GM19351 (cell line): ENCODE measurements at regions not wholly inside any gene's neighbourhood (a gene's known extent, or its start where the extent isn't known, plus 50 kb on each side); places are given as distances from the start of the nearest gene placed in this dataset.
"Not testable (repeated sequence)": the region's sequence is repeated elsewhere in the genome, so short reads cannot be mapped to it uniquely, and the experiment has no call there.

Experiments
- ATAC-seq: cut with Tn5 transposase; IDR thresholded peaks from one replicate; pipeline ENCODE4 v1.9.1; 2021; ENCODE audit warnings: mild to moderate bottlenecking, moderate library complexity; ENCODE audit not compliant: unreplicated experiment

GRCh38 chr7:76852362-76852761, 179.8 kb downstream of the SPDYE17 start:
- not testable (repeated sequence) for ATAC-seq

DNA sequence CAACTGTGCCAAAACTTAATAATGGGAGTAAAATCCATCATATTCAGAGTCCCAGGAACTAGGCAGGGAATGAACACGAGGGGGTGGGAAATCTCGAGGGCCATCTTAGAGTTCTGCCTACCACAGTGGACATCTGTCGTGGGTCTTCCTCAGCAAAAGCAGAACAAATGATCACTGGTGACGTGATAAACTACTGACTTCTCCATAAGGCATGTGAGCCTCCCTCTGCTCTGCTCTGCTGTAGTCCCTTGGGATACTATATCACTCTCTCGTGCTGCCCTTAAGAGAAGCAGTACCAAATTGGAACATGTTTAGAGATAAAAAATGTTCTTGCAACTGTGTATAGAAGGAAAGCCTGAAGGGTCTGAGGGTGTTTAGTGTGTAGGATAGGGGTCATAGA, 180.5 kb downstream of the SPDYE17 start:
- ATAC-seq, result not testable (repeated sequence)

GRCh38 chr7:76849887-76850563, 182.1 kb downstream of the SPDYE17 start:
- not testable (repeated sequence) for ATAC-seq

DNA sequence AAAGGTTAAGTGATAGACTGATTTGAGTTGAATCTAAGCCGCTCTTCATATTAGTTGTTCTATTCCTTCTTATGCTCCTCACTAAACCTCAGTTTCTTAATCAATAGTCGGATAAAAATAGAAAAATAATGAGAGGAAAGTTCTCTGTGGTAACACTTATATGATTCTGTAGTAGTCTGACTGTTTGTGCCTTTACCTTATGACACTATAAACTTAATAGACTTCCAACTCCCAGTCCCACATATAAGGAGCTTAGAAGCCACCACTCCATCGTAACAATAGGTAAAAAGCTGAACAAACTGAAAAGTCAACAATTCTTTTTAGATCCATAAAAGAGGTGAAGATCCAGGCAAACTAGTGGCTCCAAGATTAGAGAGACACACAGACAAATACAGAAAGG, 192.3 kb downstream of the SPDYE17 start:
- not testable (repeated sequence) for ATAC-seq

- not testable (repeated sequence) for ATAC-seq
Observed at GRCh38 chr7:76839214-76839613, 192.9 kb downstream of the SPDYE17 start.

GRCh38 chr7:76838357-76838756, 193.8 kb downstream of the SPDYE17 start:
- not testable (repeated sequence) for ATAC-seq

DNA sequence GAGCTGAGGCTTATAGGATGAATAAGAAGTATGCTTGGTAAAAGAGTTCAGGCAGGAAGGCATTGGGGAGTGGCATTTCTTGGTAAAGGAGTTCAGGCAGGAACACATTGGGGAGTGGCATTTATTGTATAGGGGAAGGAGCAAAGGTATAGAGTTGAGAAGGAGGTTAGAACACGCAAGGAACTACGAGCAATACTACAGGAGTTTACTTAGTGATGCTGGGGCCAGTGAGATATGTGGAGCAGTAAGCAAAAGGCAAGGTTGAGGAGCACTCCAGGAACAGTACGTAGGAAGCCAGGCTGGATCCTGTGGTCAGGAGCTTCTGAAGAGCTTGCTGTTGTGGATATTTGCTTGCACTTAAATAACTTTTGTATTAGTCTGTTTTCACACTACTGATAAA, 202.2 kb upstream of the POMZP3 start:
- not testable (repeated sequence) for ATAC-seq

DNA sequence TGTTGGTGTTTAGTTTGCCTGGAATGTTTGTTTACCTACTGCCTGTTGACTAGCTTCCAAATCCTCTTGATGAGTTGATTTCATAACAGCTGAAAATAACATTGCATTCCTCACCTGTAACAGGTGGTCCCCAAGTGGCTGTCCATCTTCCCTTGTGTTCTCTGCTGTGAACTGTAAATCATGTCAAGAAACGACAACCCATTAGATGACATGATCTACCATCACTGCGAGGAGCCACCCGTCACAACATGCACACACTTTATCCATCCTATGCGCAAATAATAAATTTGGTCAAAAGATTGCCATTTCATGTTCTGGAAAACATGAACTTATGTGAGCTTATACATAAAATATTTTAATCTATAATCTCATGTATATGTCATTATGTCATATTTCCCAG, 199.1 kb upstream of the POMZP3 start:
- ATAC-seq, result not testable (repeated sequence)

GRCh38 chr7:76809856-76810255, 182.8 kb upstream of the POMZP3 start:
- ATAC-seq, result not testable (repeated sequence)

DNA sequence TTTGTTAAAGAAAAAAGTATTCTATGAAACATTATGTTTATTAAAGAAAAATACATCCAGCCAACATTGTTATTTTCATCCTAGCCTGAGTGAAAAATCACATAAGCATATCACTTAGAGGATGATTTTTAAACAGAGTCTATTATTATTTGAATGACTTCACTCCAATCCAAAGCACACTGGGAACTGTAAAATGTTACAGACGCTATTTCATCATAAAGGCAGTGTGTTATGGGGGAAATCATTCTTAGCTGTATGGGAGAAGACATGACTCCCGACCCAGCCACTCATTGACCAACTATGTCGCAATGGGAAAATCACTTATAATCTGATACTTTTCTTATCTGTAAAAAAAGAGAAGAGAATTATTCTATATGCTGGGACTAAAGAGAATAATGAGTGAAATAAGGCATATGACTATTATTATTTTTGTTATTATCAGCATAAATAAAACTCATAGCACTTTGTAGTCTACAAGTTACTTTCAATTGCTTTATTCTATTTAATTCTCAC, 180.6 kb upstream of the POMZP3 start:
- not testable (repeated sequence) for ATAC-seq

GRCh38 chr7:76806460-76806859, 179.4 kb upstream of the POMZP3 start:
- ATAC-seq, result not testable (repeated sequence)

DNA sequence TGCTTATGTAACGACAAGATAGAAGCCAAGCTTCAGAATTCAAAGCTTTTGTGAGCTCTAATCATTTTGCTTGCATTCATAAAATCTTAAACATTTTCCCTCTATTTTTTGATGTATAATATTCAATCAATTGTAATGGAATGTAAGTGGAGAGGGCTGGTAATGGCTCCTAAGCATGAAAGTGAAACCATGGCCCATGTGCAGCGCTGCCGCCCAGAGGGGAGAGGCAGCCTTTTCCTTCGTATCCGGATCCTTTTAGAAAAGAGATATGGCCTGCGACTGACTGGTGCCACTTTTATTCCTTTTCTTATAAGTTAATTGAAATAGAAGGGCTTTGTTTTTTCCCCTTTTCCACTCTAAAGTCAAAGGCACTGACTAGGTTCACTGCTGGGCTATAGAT, 178.9 kb upstream of the POMZP3 start:
- ATAC-seq, result not testable (repeated sequence)

DNA sequence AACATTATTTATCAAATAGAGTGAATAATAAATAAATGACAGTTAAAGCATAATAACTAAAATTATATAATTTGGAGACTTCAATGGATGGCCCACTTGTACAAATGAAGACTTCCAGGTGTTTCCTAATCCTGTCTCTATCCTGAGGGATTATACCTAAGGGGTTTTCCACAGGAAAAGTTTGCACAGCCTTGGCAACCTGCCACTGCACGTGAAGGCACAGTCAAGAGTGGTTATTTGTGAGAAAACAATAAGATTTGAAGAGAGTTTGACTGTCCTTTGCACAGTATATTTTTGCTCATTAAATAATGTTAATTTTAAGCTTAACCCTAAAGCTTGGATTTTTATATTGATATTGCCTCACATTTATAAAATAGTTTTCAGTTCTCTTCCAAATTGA, 178.2 kb upstream of the POMZP3 start:
- not testable (repeated sequence) for ATAC-seq

DNA sequence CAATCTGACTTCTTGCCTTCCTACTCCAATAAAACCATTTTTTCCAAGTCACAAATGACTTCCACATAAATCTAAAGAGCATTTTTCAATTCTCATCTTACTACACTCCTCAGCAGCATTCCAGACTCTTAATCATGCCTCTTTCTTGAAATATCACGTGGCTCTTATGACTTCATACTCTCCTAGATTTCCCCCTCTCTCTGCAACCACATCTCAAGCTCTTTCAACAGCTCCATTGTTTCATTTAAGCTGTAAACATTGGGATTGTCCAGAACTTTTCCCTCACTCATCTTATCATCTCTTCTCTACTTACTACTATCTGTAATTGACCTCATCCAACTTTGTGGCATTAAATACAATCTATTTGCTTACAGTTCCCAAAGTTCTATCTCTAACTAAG, 170.6 kb upstream of the POMZP3 start:
- not testable (repeated sequence) for ATAC-seq

GRCh38 chr7:76780693-76781092, 153.6 kb upstream of the POMZP3 start:
- not testable (repeated sequence) for ATAC-seq

GRCh38 chr7:76774279-76774678, 147.2 kb upstream of the POMZP3 start:
- not testable (repeated sequence) for ATAC-seq

DNA sequence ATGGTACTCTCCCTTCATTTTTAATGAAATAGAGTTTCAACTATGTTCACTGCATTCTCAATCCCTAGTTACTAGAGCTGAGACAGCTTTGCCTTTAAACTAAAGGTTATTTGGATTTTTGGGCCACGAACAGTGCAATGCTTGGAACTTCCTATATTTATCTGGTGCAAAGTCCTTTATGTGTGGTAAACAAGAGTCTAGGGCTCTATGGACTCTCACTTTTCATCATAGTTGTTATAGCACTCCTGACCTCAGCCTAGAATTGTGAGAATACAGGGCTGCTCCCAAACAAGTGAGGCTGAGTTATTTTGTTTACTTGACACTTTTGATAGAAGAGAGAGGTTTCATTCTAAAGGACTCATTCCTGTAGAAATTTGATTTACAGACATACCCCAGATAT, 144.9 kb upstream of the POMZP3 start:
- not testable (repeated sequence) for ATAC-seq

DNA sequence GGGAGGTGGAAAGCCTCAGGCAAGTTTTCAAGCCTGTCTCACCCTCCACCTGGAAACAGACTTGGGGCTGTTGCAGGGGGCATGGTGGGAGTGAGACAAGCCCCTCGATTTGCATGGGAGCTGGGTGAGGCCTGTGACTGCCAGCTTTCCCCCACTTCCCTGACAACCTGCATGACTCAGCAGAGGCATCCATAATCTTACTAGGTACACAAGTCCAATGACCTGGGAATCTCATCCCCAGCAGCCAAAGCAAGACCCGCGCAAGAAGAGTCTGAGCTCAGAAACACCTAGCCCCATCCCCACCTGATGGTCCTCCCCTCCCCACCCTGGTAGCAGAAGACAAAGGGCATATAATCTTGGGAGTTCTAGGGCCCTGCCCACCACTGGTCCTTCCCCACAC, 136.9 kb upstream of the POMZP3 start:
- ATAC-seq, result not testable (repeated sequence)

- ATAC-seq, result not testable (repeated sequence)
Observed at GRCh38 chr7:76760546-76761220, 133.6 kb upstream of the POMZP3 start.

GRCh38 chr7:76739538-76739937, 112.5 kb upstream of the POMZP3 start:
- ATAC-seq, result not testable (repeated sequence)

DNA sequence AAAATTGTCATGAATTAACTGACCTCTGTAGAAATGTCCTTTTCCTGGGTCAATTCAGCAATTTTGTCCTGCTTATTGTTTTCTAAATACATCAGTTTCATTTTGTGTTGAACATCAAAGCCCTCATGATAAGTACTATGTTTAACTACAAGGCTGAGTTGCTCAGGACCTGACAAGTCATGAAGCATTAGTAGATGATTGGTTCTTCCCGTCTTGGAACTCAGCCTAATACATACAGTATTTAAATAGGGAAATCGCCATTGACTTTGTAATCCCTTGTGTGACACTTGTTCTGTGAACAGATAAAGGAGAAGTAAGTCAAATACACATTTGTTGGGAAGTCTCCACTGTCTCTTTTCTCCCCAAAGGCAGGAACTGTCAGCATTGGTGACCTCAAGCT, 109.6 kb upstream of the POMZP3 start:
- ATAC-seq, result not testable (repeated sequence)

DNA sequence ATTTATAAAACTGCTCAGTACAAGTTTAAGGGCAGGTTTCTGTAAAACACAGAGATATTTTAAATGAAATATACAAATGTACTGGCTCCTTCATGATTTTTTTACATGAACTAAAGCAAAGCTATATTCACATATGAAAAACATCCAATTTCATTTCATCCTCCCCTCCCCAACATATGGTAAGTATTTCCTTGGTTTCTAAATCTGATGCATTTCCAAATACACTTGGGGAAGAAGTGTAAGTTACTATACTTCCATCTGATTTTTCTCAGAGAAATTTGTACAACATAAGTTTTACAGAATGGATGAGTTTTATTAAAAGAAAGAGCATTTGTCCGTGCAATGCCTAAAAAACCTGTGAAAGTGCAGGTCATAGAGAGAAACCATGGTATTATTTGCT, 109.0 kb upstream of the POMZP3 start:
- not testable (repeated sequence) for ATAC-seq
